SK-N-SH treated with all-trans-retinoic acid at 6 μM for 48 hours (cell line): ENCODE measurements at regions not wholly inside any gene's neighbourhood (a gene's known extent, or its start where the extent isn't known, plus 50 kb on each side); places are given as distances from the start of the nearest gene placed in this dataset.

ENCODE experiments used
- ARNTL ChIP-seq: fragments of 450-650 bp; formaldehyde crosslinking; IDR thresholded peaks from 2 replicates; pipeline ENCODE4 v1.5.0; 2020; ENCODE audit warnings: low read depth, mild to moderate bottlenecking, moderate library complexity, borderline replicate concordance
- CSDC2 ChIP-seq: fragments of 250-450 bp; sonication (Bioruptor Pico); IDR thresholded peaks from 2 replicates; pipeline ENCODE4 v1.5.0; 2020; ENCODE audit warnings: mild to moderate bottlenecking, moderate library complexity
- RARB ChIP-seq: fragments of 250-450 bp; sonication (Bioruptor Pico); IDR thresholded peaks from 2 replicates; pipeline ENCODE4 v1.8.0; 2021; ENCODE audit warnings: mild to moderate bottlenecking, moderate library complexity
- SNAI2 ChIP-seq: fragments of 250-450 bp; sonication (Bioruptor Pico); IDR thresholded peaks from 2 replicates; pipeline ENCODE4 v1.5.0; 2020; ENCODE audit warnings: mild to moderate bottlenecking, moderate library complexity
- ZC3H10 ChIP-seq: fragments of 250-450 bp; sonication (Bioruptor Pico); IDR thresholded peaks from 2 replicates; pipeline ENCODE4 v1.5.1; 2021; ENCODE audit warnings: mild to moderate bottlenecking, moderate library complexity

DNA sequence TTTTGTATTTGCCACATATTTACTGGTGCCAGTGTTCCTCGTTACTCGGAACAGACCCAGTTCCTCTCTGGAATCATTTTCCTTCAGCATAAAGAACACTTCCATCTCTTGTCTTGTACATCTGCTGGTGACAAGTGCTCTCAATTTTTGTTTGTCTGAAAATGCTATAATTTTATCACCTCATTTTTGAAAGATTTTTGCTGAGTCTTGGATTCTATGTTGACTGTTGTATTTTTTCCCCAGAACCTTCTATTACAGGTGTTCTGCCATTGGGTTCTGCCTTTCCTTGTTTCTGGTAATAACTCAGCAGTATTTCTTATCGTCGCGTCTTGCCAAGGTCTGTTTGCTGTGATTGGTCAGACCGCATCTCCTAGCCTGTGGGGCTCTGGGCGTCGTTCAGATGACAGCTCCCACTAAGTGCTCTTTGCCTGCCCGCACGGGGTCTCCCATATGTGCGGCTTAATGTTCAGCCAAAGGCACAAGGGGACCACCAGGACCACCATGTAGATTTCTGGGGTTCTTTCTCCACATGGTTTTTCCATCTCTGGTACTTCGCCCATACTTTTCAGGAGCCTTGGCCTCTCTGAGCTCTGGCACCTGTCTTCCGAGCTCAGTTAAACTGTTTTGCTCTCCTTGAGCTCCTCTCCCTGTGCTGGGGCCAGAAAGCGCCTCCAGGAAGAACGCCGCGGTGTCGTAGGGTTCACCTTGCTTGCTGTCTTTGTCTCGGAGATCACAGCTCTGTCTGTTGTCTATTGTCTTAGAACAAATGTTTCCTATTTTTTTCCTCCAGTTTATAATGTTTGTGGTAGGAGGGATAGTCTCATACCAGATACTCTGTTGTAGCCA lies 80.0 kb downstream of the METRNL start:
- TF ChIP-seq RARB (CRISPR knock-in tag): no peak
- no peak for TF ChIP-seq SNAI2 (CRISPR knock-in tag)
- no peak for TF ChIP-seq ARNTL (CRISPR knock-in tag)
- no peak for TF ChIP-seq ZC3H10 (CRISPR knock-in tag)
- no peak for TF ChIP-seq CSDC2
